H9 (cell line): ENCODE measurements at regions not wholly inside any gene's neighbourhood (a gene's known extent, or its start where the extent isn't known, plus 50 kb on each side); places are given as distances from the start of the nearest gene placed in this dataset.

ENCODE experiments used
- DNase-seq: peaks from one replicate; pipeline ENCODE4 v3.0.0-alpha.2; 2017
- H2AFZ ChIP-seq: one replicate; pipeline ENCODE4 v1.6.1; 2013; ENCODE audit warnings: mild to moderate bottlenecking, low read length, control low read depth, moderate library complexity
- H2AK5ac ChIP-seq: 2 replicates; pipeline ENCODE4 v1.6.1; 2013; ENCODE audit warnings: low read length, control low read depth, mixed read lengths; ENCODE audit not compliant: insufficient read length
- H2BK120ac ChIP-seq: one replicate; pipeline ENCODE4 v1.6.1; 2013; ENCODE audit warnings: low read depth, mild to moderate bottlenecking, low read length, control low read depth, inconsistent platforms; ENCODE audit not compliant: poor library complexity, severe bottlenecking
- H2BK12ac ChIP-seq: 2 replicates; pipeline ENCODE4 v1.6.1; 2013; ENCODE audit warnings: low read length, control low read depth, mixed read lengths, low read depth; ENCODE audit not compliant: insufficient read length
- H2BK15ac ChIP-seq: 2 replicates; pipeline ENCODE4 v1.6.1; 2013; ENCODE audit warnings: low read depth, low read length, control low read depth
- H2BK20ac ChIP-seq: one replicate; pipeline ENCODE4 v1.6.1; 2013; ENCODE audit warnings: low read depth, mild to moderate bottlenecking, low read length, control low read depth, inconsistent platforms; ENCODE audit not compliant: poor library complexity, severe bottlenecking
- H2BK5ac ChIP-seq: 2 replicates; pipeline ENCODE4 v1.6.1; 2013; ENCODE audit warnings: low read length, control low read depth, mixed read lengths; ENCODE audit not compliant: insufficient read length
- H3K14ac ChIP-seq: 2 replicates; pipeline ENCODE4 v1.6.1; 2013; ENCODE audit warnings: low read length, control low read depth; ENCODE audit not compliant: insufficient read depth
- H3K18ac ChIP-seq: 2 replicates; pipeline ENCODE4 v1.6.1; 2013; ENCODE audit warnings: low read depth, mild to moderate bottlenecking, mixed read lengths, low read length, control low read depth; ENCODE audit not compliant: insufficient read length
- H3K23ac ChIP-seq: 2 replicates; pipeline ENCODE4 v1.6.1; 2013; ENCODE audit warnings: low read length, control low read depth, mixed read lengths, low read depth; ENCODE audit not compliant: insufficient read length
- H3K23me2 ChIP-seq: 2 replicates; pipeline ENCODE4 v1.6.1; 2013; ENCODE audit warnings: low read depth, mild to moderate bottlenecking, mixed read lengths, low read length, control low read depth; ENCODE audit not compliant: insufficient read length, poor library complexity, severe bottlenecking
- H3K27ac ChIP-seq: 2 replicates; pipeline ENCODE4 v1.5.1; 2013; ENCODE audit warnings: low read length, control low read depth, mixed read lengths, low read depth; ENCODE audit not compliant: insufficient read length
- H3K27me3 ChIP-seq: 2 replicates; pipeline ENCODE4 v1.6.1; 2013; ENCODE audit warnings: low read length, control low read depth, inconsistent platforms; ENCODE audit not compliant: insufficient read depth
- H3K4ac ChIP-seq: 2 replicates; pipeline ENCODE4 v1.6.1; 2013; ENCODE audit warnings: low read depth, mild to moderate bottlenecking, control low read depth, inconsistent platforms, low read length, moderate library complexity
- H3K4me1 ChIP-seq: 2 replicates; pipeline ENCODE4 v1.6.1; 2013; ENCODE audit warnings: low read length, control low read depth, inconsistent platforms; ENCODE audit not compliant: insufficient read depth
- H3K4me2 ChIP-seq: 2 replicates; pipeline ENCODE4 v1.6.1; 2013; ENCODE audit warnings: low read length, control low read depth, mixed read lengths; ENCODE audit not compliant: insufficient read length, insufficient read depth
- H3K56ac ChIP-seq: 2 replicates; pipeline ENCODE4 v1.6.1; 2013; ENCODE audit warnings: low read depth, mild to moderate bottlenecking, mixed read lengths, low read length, control low read depth; ENCODE audit not compliant: insufficient read length
- H3K79me1 ChIP-seq: 2 replicates; pipeline ENCODE4 v1.6.1; 2013; ENCODE audit warnings: low read depth, mild to moderate bottlenecking, moderate library complexity, low read length, control low read depth, inconsistent platforms; ENCODE audit not compliant: insufficient read depth, poor library complexity, severe bottlenecking
- H3K79me2 ChIP-seq: 2 replicates; pipeline ENCODE4 v1.6.1; 2013; ENCODE audit warnings: low read length, control low read depth, inconsistent platforms; ENCODE audit not compliant: insufficient read depth
- H3K9ac ChIP-seq: 2 replicates; pipeline ENCODE4 v1.6.1; 2013; ENCODE audit warnings: low read length, control low read depth, mixed read lengths; ENCODE audit not compliant: insufficient read length; ENCODE audit errors: extremely low read depth
- H3K9me3 ChIP-seq: one replicate; pipeline ENCODE4 v1.6.1; 2013; ENCODE audit warnings: low read depth, low read length, inconsistent platforms; ENCODE audit not compliant: control insufficient read depth
- H3T11ph ChIP-seq: one replicate; pipeline ENCODE4 v1.6.1; 2013; ENCODE audit warnings: mild to moderate bottlenecking, low read length, control low read depth, inconsistent platforms
- H4K20me1 ChIP-seq: one replicate; pipeline ENCODE4 v1.6.1; 2013; ENCODE audit not compliant: control insufficient read depth, insufficient read length, insufficient read depth
- H4K5ac ChIP-seq: 2 replicates; pipeline ENCODE4 v1.6.1; 2013; ENCODE audit warnings: low read depth, mild to moderate bottlenecking, mixed read lengths, low read length, control low read depth; ENCODE audit not compliant: insufficient read length
- H4K8ac ChIP-seq: replicated peaks from 2 replicates; pipeline ENCODE4 v1.6.1; 2013; ENCODE audit warnings: low read length, control low read depth, mixed read lengths, low read depth; ENCODE audit not compliant: insufficient read length
- H4K91ac ChIP-seq: 2 replicates; pipeline ENCODE4 v1.6.1; 2013; ENCODE audit warnings: low read depth, mild to moderate bottlenecking, moderate library complexity, mixed read lengths, low read length, control low read depth; ENCODE audit not compliant: insufficient read length
- H3K27ac Mint-ChIP-seq, 3 experiments: 2 replicates in 2 of 3; 3 replicates in 1 of 3; pipeline ENCODE4 v1.8.0; 2020 to 2021; ENCODE audit warnings: mixed read lengths in 3 of 3, mild to moderate bottlenecking in 1 of 3, moderate library complexity in 1 of 3
- H3K27me3 Mint-ChIP-seq: 2 replicates; pipeline ENCODE4 v1.8.0; 2021; ENCODE audit warnings: low read depth, mild to moderate bottlenecking, moderate library complexity, mixed read lengths
- H3K36me3 Mint-ChIP-seq, 3 experiments: 2 replicates in 2 of 3; 3 replicates in 1 of 3; pipeline ENCODE4 v1.8.0; 2020 to 2021; ENCODE audit warnings: low read depth in 3 of 3, mixed read lengths in 3 of 3; ENCODE audit not compliant: insufficient read depth in 1 of 3
- H3K4me1 Mint-ChIP-seq, 2 experiments: 2 replicates each; pipeline ENCODE4 v1.8.0; 2020; ENCODE audit warnings: mixed read lengths in 2 of 2
- H3K4me3 Mint-ChIP-seq, 2 experiments: 2 replicates in 1 of 2; 3 replicates in 1 of 2; pipeline ENCODE4 v1.8.0; 2020 to 2021; ENCODE audit warnings: mild to moderate bottlenecking in 2 of 2, mixed read lengths in 2 of 2, moderate library complexity in 1 of 2
- H3K9me3 Mint-ChIP-seq, 2 experiments: 2 replicates in 1 of 2; 3 replicates in 1 of 2; pipeline ENCODE4 v1.8.0; 2020; ENCODE audit warnings: mild to moderate bottlenecking in 2 of 2, mixed read lengths in 2 of 2, moderate library complexity in 1 of 2
- CTCF ChIP-seq: fragments of 200-600 bp; sonication (generic); conservative IDR thresholded peaks from 3 replicates; pipeline ENCODE4 v1.8.0; 2021; ENCODE audit warnings: antibody characterized with exemption, mild to moderate bottlenecking
- WGBS: extraction: QIAGEN DNeasy Blood & Tissue Kit; methylation state at CpG from one replicate; pipeline ENCODE4 v1.1.7; 2013; ENCODE audit warnings: missing lambda C conversion rate, low lambda C conversion rate, mixed read lengths; ENCODE audit not compliant: insufficient read length; ENCODE audit errors: extremely low coverage; 5-methylcytosine and 5-hydroxymethylcytosine counted together

- H3T11ph ChIP-seq = no peak overlapping the region
- no CpG with 5 or more reads among the region's 2 CpGs for WGBS
- no peaks in the 10 kb centered on the region for H3K27me3 ChIP-seq
- no peak overlapping the region for H3K27ac ChIP-seq
- H2BK12ac ChIP-seq = no peak overlapping the region
- H4K20me1 ChIP-seq = no peaks in the 10 kb centered on the region
- DNase-seq = no peak
- no peak overlapping the region for H4K8ac ChIP-seq
- H3K23me2 ChIP-seq = no peaks in the 10 kb centered on the region
- H2BK20ac ChIP-seq = no peak overlapping the region
- H3K23ac ChIP-seq = no peak overlapping the region
- no peak overlapping the region for H2BK5ac ChIP-seq
- H3K56ac ChIP-seq = no peak overlapping the region
- no peak overlapping the region for H3K27ac Mint-ChIP-seq
- no peak overlapping the region for H2AK5ac ChIP-seq
- no peak overlapping the region for H4K5ac ChIP-seq
- H2AFZ ChIP-seq = no peak overlapping the region
- no peaks in the 10 kb centered on the region for H3K9me3 Mint-ChIP-seq
- H2BK120ac ChIP-seq = no peak overlapping the region
- H4K91ac ChIP-seq = no peak overlapping the region
- H3K18ac ChIP-seq = no peak overlapping the region
- H3K27me3 Mint-ChIP-seq = no peaks in the 10 kb centered on the region
- H3K9me3 ChIP-seq = no peaks in the 10 kb centered on the region
- no peak overlapping the region for H3K4me2 ChIP-seq
- H3K9ac ChIP-seq = no peak overlapping the region
- H3K79me2 ChIP-seq = no peaks in the 10 kb centered on the region
- no peaks in the 10 kb centered on the region for H3K36me3 Mint-ChIP-seq
- H3K4ac ChIP-seq = no peak overlapping the region
- no peaks in the 10 kb centered on the region for H3K4me1 ChIP-seq
- no peak overlapping the region for H2BK15ac ChIP-seq
- H3K14ac ChIP-seq = no peak overlapping the region
- H3K79me1 ChIP-seq = no peaks in the 10 kb centered on the region
- H3K4me1 Mint-ChIP-seq = peaks cover 4 to 7% of the 10 kb centered on the region in 2 experiments
- TF ChIP-seq CTCF = no peak
- no peak overlapping the region for H3K4me3 Mint-ChIP-seq
These were observed 284.6 kb upstream of the KIF2B start for GRCh38 chr17:53538129-53538617.
